Breast epithelium (tissue), 4 donors: ENCODE measurements at regions not wholly inside any gene's neighbourhood (a gene's known extent, or its start where the extent isn't known, plus 50 kb on each side); places are given as distances from the start of the nearest gene placed in this dataset.

ENCODE experiments used
- DNase-seq, 2 donors: peaks; one replicate each; pipeline ENCODE4 v3.0.0-alpha.2; 2019; ENCODE audit warnings: low spot score in 2 of 2
- H3K27ac ChIP-seq, 2 donors: fragments of 200-600 bp; sonication (generic) in 1 of 2; one replicate each; pipeline ENCODE4 v1.5.1; 2016 to 2019; ENCODE audit warnings: mild to moderate bottlenecking in 1 of 2
- H3K27me3 ChIP-seq, 2 donors: fragments of 200-600 bp; sonication (generic) in 1 of 2; one replicate each; pipeline versions ENCODE4 v1.5.1 to v1.6.0; 2017 to 2019; ENCODE audit warnings: control low read depth in 1 of 2, mild to moderate bottlenecking in 1 of 2
- H3K36me3 ChIP-seq: fragments of 200-600 bp; one replicate; pipeline ENCODE4 v1.5.1; 2019
- H3K4me1 ChIP-seq, 2 donors: fragments of 200-600 bp; sonication (generic); one replicate each; pipeline ENCODE4 v1.5.1; 2016 to 2019; ENCODE audit warnings: control low read depth in 1 of 2
- H3K4me3 ChIP-seq, 3 donors: fragments of 200-600 bp; sonication (generic); 1 replicate in 2 of 3; 2 replicates in 1 of 3; pipeline ENCODE4 v1.5.1; 2016 to 2019; ENCODE audit warnings: mild to moderate bottlenecking in 3 of 3, moderate library complexity in 2 of 3
- H3K9me3 ChIP-seq, 2 donors: fragments of 200-600 bp; sonication (generic) in 1 of 2; one replicate each; pipeline ENCODE4 v1.5.1; 2016 to 2019; ENCODE audit warnings: control low read depth in 1 of 2
- CTCF ChIP-seq, 3 donors: fragments of 450-650 bp; IDR thresholded peaks; one replicate each; pipeline ENCODE4 v1.5.1; 2016 to 2017; ENCODE audit warnings: antibody characterized with exemption in 3 of 3, mild to moderate bottlenecking in 3 of 3, moderate library complexity in 3 of 3
- POLR2A ChIP-seq: fragments of 450-650 bp; IDR thresholded peaks from one replicate; pipeline ENCODE4 v1.6.1; 2016; ENCODE audit warnings: antibody characterized with exemption, mild to moderate bottlenecking, moderate library complexity
- POLR2AphosphoS5 ChIP-seq, 3 donors: sonication (generic); formaldehyde crosslinking; IDR thresholded peaks; one replicate each; pipeline ENCODE4 v1.6.1; 2017; ENCODE audit warnings: antibody characterized with exemption in 3 of 3
- intact Hi-C: fragments of 100-400 bp; cut with DNase I; formaldehyde crosslinking; loops from one replicate; pipeline ENCODE4 v1.15.1; 2023; ENCODE audit warnings: low total_unique reads

GRCh38 chr10:78148216-78148960 is 114.7 kb downstream of the RPS24 start:
- intact Hi-C loops: no loop called here
- H3K27ac ChIP-seq: no peak overlapping the region
- TF ChIP-seq POLR2AphosphoS5 (IDR thresholded peaks at IDR 0.05): no peak
- TF ChIP-seq CTCF (IDR thresholded peaks at IDR 0.05): no peak
- TF ChIP-seq POLR2A: no peak
- no peak for DNase-seq
- H3K27me3 ChIP-seq: no peaks in the 10 kb centered on the region
- no peaks in the 10 kb centered on the region for H3K36me3 ChIP-seq
- H3K4me3 ChIP-seq: no peak overlapping the region
- H3K9me3 ChIP-seq: no peaks in the 10 kb centered on the region
- no peaks in the 10 kb centered on the region for H3K4me1 ChIP-seq

GRCh38 chr10:78148961-78149612 is 115.4 kb downstream of the RPS24 start:
- no peak overlapping the region for H3K27ac ChIP-seq
- no peaks in the 10 kb centered on the region for H3K9me3 ChIP-seq
- no peak overlapping the region for H3K4me3 ChIP-seq
- no peaks in the 10 kb centered on the region for H3K36me3 ChIP-seq
- no peak for TF ChIP-seq POLR2AphosphoS5 (IDR thresholded peaks at IDR 0.05)
- TF ChIP-seq CTCF (IDR thresholded peaks at IDR 0.05): no peak
- TF ChIP-seq POLR2A: no peak
- no peak for DNase-seq
- intact Hi-C loops: no loop called here
- H3K27me3 ChIP-seq: no peaks in the 10 kb centered on the region
- no peaks in the 10 kb centered on the region for H3K4me1 ChIP-seq

- H3K4me3 ChIP-seq: no peak overlapping the region
- no peak for DNase-seq
Measured at GRCh38 chr10:78150756-78151155, 117.1 kb downstream of the RPS24 start.

GRCh38 chr10:78155722-78156121 is 122.1 kb downstream of the RPS24 start:
- DNase-seq: no peak
- H3K4me3 ChIP-seq: no peak overlapping the region
- H3K27ac ChIP-seq: no peak overlapping the region
- no peaks in the 10 kb centered on the region for H3K9me3 ChIP-seq
- intact Hi-C loops: no loop called here
- TF ChIP-seq POLR2AphosphoS5 (IDR thresholded peaks at IDR 0.05) (no peak), POLR2A (no peak), CTCF (IDR thresholded peaks at IDR 0.05) (no peak)
- H3K4me1 ChIP-seq: no peaks in the 10 kb centered on the region
- no peaks in the 10 kb centered on the region for H3K36me3 ChIP-seq
- H3K27me3 ChIP-seq: no peaks in the 10 kb centered on the region

More at GRCh38 chr10:78150756-78151155, 117.1 kb downstream of the RPS24 start:
- H3K27ac ChIP-seq: no peak overlapping the region
- no peaks in the 10 kb centered on the region for H3K27me3 ChIP-seq
- no peaks in the 10 kb centered on the region for H3K9me3 ChIP-seq
- TF ChIP-seq CTCF (IDR thresholded peaks at IDR 0.05) (no peak), POLR2AphosphoS5 (IDR thresholded peaks at IDR 0.05) (no peak), POLR2A (no peak)
- intact Hi-C loops: no loop called here
- H3K36me3 ChIP-seq: no peaks in the 10 kb centered on the region
- no peaks in the 10 kb centered on the region for H3K4me1 ChIP-seq

- H3K4me3 ChIP-seq: no peak overlapping the region
- H3K27ac ChIP-seq: no peak overlapping the region
- TF ChIP-seq CTCF (IDR thresholded peaks at IDR 0.05): no peak
- TF ChIP-seq POLR2A: no peak
- TF ChIP-seq POLR2AphosphoS5 (IDR thresholded peaks at IDR 0.05): no peak
- intact Hi-C loops: no loop called here
- H3K27me3 ChIP-seq: no peaks in the 10 kb centered on the region
- H3K36me3 ChIP-seq: no peaks in the 10 kb centered on the region
- peaks cover 0 to 5% of the 10 kb centered on the region in 2 donors for H3K9me3 ChIP-seq
- H3K4me1 ChIP-seq: no peaks in the 10 kb centered on the region
- no peak for DNase-seq
Measured at GRCh38 chr10:78160591-78160990, 126.9 kb downstream of the RPS24 start.
